DMS 273 (cell line): ENCODE measurements at regions not wholly inside any gene's neighbourhood (a gene's known extent, or its start where the extent isn't known, plus 50 kb on each side); places are given as distances from the start of the nearest gene placed in this dataset.

Experiments used
- DNase-seq: peaks from one replicate; lab custom pipeline; 2025; ENCODE audit not compliant: unreplicated experiment; lab: John Stamatoyannopoulos, UW

DNA sequence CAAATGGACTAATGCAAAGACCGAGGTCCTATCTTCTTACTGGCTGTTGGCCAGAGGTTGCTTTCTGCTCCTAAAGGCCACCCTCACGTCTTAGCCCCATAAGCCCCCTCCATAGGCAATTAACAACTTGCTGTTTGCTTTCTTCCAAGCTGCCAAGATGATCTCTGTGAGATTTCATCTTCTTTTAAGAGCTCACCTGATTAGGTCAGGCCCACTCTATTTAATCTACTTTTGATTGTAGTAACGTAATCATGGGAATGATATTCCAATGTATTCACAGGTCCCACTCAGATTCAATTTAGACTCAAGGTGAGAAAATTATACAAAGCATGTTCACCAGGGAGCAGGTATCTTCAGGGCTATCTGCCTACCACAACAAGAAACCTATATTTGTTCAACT lies 84.4 kb upstream of the RAD23B start:
- no peak for DNase-seq

DNA sequence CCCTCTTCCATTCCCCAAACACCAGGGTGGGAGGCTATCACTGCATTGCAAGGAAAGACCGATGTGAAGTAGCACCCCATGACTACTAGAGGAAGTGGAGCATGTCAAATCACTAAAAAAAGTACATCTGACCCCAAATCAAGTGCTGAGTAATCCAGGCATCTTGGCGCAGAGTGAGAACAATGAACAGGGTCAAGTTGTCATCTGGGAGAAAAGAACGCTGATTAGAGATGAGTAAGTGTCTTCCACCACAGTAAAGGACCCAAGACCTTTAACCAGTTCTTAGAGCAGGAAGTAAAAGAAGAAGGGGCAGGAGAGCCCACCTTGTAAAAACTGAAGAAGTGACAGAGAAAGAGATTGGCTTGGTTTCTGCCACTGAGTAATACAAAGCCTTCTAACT lies 75.0 kb upstream of the RAD23B start:
- DNase-seq = no peak

DNA sequence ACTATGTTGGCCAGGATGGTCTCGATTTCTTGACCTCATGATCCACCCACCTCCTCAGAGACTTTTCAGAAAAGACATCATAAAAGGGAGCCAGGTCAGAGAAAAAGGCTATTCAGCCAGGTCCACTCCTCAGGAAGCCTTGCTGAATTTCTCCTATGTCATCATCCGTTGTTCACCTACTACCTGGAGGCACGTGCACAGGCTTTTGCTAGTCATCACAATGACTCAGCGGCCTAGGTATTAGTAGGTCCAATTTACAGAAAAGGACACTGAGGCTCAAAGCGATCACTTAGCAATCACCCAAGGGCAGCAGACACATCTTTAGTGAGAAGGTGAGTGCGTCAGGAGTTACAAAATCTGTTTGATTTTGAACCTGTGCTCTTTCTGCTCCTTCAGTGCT lies 72.3 kb upstream of the RAD23B start:
- no peak for DNase-seq

- no peak for DNase-seq
These were observed 71.7 kb upstream of the RAD23B start for GRCh38 chr9:107211284-107211923.

DNA sequence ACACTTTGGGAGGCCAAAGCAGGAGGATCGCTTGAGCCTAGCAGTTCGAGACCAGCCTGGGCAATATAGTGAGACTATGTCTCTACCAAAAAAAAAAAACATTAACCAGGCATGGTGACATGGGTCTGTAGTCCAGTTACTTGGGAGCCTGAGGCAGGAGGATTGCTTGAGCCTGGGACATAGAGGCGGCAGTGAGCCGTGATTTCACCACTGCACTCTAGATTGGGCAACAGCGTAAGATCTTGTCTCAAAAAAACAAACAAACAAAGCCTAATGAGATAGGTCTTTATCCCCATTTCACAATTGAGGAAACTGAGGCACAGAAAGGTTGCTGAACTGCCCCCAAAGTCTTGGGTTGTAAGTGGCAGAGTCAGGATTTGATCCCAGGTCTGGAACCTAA lies 70.5 kb upstream of the RAD23B start:
- no peak for DNase-seq

GRCh38 chr9:107213080-107213479 lies 70.0 kb upstream of the RAD23B start:
- DNase-seq = no peak

DNA sequence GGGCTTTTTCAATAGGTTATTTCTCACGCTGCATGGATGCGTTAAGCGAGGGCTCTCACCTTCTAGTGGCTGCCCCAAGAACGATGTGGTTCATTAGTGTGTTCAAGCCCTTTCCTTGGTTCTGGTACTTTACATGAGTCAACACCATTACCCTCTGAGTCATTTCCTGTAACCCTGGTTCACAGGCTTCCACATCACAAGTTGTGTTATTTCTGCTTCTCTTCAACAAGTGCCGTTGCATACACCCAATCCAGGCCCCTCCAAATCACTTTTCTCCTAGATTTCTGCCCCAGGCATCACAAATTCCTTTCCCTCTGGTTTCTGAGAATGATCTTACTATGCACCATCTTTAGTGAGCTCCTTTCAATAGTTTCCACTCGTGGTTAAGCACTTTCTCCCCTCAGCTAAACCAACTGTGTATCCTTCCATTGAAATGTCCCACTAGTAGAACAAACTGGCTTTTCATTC lies 69.5 kb upstream of the RAD23B start:
- no peak for DNase-seq

DNA sequence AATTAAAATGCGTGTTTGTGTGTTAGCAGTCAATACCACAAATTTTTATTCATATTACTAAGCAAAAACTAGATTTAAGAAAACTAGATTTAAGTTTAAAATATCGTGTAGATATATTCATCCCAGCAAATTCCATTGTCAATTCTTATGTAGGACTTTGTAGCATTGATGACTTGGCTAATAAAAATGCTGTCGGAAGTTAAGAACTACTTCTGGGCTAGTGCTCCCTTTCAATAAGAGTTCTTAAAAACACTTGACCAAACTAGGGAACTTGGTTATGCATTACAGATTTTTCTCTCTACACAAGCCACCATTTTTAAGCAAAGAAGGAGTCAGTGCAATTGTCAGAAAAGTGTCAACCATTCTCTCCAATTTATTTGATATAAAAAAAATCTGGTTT lies 68.7 kb upstream of the RAD23B start:
- DNase-seq = no peak

- no peak for DNase-seq
These were observed 68.2 kb upstream of the RAD23B start for GRCh38 chr9:107214915-107215314.

- DNase-seq = no peak
These were observed 67.7 kb upstream of the RAD23B start for GRCh38 chr9:107215381-107215780.

DNA sequence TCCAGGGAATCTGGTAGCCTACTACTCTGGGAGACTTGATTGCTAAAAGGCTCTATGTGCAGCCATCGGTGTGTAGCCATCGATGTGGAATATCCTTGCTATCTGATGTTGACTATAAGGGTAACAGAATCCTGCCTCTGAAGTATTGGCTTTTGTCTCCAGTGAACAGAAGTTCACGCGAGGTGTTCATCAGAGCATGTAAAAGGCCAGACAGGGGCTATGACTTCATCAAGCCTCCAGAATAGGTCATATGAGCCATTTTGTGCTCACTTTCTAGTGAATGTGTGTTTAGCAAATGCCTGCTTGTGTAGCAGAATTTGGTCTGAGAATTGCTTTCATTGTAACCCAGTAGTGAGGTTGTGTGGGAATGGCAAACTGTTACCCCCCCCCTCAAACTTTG lies 66.8 kb upstream of the RAD23B start:
- no peak for DNase-seq

DNA sequence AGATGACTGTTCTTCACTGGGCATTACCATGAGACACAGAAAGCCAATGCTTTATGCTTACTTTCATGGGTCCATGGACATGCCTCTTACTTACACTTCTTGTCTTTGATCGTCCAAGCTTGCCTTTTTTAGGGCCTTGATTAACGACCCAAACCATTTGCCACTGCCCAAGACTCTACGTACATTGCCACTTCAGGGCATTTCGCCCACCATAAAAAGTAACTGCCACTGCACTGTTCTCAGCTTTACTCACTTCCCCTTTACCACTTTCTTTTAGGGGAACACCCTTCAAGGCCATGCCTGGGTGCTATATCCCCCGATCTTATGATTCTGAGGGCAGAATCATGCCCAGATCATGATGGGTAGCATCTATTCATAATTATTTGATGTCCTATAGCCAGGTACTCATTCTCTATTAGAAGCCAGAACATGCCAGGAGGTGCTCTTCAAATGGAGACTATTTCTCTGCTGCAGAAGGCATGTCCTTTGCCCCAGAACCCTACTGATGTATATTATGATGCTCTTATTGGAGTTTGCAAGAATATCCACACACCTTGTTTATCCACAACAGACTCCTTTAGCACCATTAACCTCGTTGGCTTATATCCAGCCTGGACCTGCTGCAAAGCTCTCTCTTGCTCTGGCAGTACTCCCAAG lies 64.1 kb upstream of the RAD23B start:
- no peak for DNase-seq

DNA sequence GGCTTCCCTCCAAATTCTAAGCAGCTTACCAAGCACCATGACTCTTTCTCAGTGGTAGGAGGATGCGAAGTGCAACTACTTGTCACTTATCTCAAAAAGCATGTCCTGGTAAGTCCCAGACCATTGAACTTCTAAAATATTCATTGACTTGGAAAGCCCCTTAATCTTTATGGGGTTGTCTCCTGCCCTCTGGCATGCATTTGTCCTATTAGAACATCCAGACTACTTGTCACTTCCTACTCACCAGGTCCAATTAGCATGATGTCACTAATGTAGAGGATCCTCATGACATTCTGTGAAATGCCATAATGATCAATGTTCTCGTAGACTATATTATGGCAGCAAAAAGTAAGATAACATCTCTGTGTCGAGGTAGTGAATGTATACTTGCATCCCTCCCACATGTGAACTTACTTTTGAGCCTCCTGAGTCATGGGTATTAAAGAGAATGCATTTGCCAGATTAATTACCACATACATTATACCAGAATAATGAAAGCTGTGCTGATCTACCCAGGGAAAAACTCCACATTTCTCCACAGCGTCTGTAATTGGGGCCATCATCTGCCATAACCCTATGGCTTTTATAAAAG lies 63.5 kb upstream of the RAD23B start:
- DNase-seq = no peak

DNA sequence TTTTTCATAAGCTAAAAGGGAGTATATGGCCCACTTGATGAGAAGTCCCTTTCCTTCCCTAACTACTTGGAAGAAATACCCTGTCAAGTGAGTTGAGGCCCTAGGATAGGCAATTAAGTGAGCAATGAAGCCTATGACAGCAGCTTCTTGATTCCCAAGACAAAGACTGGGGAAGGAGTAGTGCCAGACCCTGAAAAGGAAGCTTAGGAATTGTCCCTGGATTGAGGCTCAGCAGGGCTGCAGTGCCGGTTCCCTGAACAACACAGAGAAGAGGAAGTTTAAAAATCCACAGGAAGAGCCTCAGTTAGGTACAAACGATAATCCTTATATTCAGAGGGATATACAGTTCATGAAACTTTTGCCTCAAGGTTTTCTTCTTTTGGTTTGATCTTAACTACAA lies 61.8 kb upstream of the RAD23B start:
- no peak for DNase-seq

DNA sequence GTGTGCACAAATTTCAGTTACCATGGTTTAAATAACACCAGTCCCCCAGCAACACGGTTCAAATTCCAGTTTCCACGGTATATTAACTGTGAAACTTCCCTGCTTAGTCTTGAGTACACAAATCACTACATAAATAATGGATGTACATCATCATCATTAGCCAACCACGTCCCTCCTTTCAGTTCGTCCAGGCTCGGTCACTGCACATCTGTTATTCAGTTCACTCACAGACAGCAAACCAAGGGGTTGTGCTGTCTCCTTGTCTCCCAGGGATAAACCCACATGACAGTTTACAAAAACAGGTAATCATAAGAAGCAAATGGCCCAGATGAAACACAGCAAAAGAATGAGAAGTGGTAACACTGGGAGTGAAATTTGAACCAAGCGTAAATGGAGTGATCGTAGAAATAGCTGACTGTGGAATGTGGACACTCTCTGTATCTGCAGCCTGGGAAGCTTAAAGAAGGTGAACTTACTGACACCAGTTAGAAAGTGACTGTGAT lies 61.0 kb upstream of the RAD23B start:
- no peak for DNase-seq

DNA sequence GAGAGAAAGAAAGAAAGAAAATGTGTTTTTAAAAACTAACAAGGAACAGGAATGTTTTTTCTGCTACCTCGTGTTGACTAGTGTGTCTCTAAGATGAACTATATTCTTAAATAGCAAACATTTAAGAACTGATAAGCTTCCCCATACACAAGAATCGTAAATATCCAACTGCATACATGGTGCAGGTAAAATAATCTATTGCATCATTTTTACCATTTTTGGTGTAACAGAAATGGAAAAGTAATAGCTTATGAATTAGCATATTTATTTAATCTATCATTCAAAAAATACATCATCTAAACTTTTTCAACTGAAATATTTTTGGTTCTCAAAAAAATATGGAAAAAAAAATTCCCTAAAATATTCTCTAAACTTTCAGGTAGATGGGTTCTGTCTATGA lies 59.7 kb upstream of the RAD23B start:
- no peak for DNase-seq

DNA sequence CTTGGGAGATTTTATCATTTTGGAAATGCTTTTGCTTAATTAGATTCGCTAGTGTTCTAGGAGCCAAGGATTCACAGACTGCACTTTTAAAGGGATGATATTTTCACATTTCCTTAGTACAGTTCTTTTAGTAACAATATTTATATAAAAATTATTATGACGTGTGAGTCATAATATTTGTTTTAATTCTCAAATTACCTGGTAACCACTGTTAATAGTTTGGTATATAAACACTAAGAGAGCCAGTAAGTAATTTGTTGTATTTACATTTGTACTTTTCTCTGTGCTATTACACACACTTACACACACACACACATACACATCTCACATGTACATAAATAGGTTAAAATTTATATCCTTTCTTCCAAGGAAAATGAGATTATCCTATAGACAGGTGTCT lies 58.8 kb upstream of the RAD23B start:
- no peak for DNase-seq

DNA sequence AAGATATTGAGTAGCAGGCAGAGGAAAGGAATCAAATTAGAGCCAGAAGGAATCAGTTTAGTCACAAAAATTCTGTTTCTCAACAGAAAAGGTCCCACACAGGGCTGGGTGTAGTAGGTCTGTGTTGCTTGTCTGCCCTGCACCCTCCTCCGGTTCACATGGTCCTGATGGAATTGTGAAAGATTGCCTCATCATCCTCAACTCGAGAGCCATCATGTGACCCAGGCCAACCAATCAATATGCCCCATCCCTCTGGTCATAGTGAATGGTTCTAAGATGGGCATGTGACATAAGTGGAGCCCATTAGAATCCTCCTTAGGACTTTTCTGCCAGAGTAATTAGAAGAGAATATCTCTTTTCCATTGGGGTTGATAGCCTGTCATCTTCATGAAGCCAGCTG lies 56.7 kb upstream of the RAD23B start:
- DNase-seq = no peak

GRCh38 chr9:107227774-107228173 lies 55.3 kb upstream of the RAD23B start:
- DNase-seq = no peak

DNA sequence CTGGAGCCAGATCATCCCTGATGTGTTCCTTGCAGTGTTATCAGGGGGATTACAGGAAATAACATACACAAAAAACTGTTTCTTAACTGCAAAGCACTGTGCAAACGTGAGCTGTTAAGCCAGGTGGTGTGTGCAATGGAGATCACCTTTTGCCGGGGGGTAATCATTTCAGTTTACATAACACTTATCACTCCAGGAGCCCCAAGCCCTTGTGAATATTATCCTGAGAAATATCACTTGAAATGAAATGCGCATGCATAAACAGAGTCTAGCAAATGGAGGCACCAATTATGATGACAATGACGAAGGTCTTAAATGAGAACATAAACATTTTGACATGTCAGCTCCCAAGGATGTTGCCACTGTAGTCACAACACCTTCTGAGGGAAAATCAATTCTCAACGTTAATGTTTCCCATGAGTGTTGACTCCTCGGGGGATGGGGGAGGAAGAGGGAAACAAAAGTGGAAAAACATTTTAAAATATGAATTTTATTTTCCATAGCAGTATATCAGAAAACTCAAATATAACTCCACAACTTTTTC lies 54.5 kb upstream of the RAD23B start:
- DNase-seq = no peak

DNA sequence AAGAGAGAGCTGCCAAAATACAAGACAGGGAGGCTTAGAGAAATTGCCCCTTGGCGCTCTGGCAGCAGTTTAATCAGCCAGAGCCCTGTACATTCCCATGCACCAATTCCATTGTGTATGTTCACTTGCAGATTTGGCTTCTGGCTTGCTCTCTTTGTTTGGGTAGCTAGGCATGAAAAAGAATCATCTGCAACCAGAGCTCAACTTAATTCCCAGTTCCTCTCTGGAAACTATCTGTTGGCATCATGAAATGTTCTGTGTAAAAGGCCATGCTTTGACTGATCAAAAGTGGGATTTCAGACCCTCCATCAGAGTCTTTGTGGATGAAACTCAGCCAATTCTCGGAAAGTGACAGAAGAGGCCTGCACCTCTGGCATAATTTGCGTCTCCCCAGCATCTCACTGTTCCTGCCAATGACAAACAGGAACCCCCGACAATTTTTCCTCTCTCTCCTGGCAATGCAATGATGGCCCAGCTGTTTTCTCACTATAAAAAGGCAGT lies 53.8 kb upstream of the RAD23B start:
- DNase-seq = no peak
